Upper lobe of left lung (tissue), 4 donors: ENCODE measurements at regions not wholly inside any gene's neighbourhood (a gene's known extent, or its start where the extent isn't known, plus 50 kb on each side); places are given as distances from the start of the nearest gene placed in this dataset.

Source experiments
- POLR2AphosphoS5 ChIP-seq, 2 donors: sonication (generic); formaldehyde crosslinking; IDR thresholded peaks; one replicate each; pipeline ENCODE4 v1.5.1; 2017; ENCODE audit warnings: antibody characterized with exemption in 2 of 2
- TF ChIP-seq, protein P1 (sequence below), 6 experiments: fragments of 450-650 bp in 4 of 6; fragments of 200-600 bp in 2 of 6; sonication (generic) in 2 of 6; IDR thresholded peaks; one replicate each; pipeline ENCODE4 v1.5.1; 2016 to 2019; ENCODE audit warnings: antibody characterized with exemption in 6 of 6

- TF ChIP-seq, protein P1, sequence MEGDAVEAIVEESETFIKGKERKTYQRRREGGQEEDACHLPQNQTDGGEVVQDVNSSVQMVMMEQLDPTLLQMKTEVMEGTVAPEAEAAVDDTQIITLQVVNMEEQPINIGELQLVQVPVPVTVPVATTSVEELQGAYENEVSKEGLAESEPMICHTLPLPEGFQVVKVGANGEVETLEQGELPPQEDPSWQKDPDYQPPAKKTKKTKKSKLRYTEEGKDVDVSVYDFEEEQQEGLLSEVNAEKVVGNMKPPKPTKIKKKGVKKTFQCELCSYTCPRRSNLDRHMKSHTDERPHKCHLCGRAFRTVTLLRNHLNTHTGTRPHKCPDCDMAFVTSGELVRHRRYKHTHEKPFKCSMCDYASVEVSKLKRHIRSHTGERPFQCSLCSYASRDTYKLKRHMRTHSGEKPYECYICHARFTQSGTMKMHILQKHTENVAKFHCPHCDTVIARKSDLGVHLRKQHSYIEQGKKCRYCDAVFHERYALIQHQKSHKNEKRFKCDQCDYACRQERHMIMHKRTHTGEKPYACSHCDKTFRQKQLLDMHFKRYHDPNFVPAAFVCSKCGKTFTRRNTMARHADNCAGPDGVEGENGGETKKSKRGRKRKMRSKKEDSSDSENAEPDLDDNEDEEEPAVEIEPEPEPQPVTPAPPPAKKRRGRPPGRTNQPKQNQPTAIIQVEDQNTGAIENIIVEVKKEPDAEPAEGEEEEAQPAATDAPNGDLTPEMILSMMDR (IDR thresholded peaks at IDR 0.05), result no peak
- TF ChIP-seq POLR2AphosphoS5 (IDR thresholded peaks at IDR 0.05), result no peak
These were observed 72.6 kb upstream of the LAPTM4A start for GRCh38 chr2:20123871-20124594.
